Pancreas (tissue), 10 donors: ENCODE measurements at regions not wholly inside any gene's neighbourhood (a gene's known extent, or its start where the extent isn't known, plus 50 kb on each side); places are given as distances from the start of the nearest gene placed in this dataset.
A peak's percentile ranks its signal among the peaks of the same experiment; 100 is the strongest.

Experiments used
- ATAC-seq, 4 donors: fragments of 200-7000 bp; cut with Tn5 transposase; one replicate each; pipeline versions ENCODE4 v1.8.0 to v1.9.1; 2020; ENCODE audit warnings: mild to moderate bottlenecking in 4 of 4, moderate library complexity in 4 of 4
- DNase-seq, 6 donors: peaks; one replicate each; pipeline ENCODE4 v3.0.0-alpha.2; 2020
- FAIRE-seq: peaks from 2 replicates; lab custom pipeline; 2012; peaks lifted over from hg19 to GRCh38; lab: Jason Lieb, UNC
- H3K27ac ChIP-seq, 4 donors: fragments of 200-600 bp; sonication (generic); 1 replicate in 3 of 4; 2 replicates in 1 of 4; pipeline versions ENCODE4 v1.5.0 to v1.8.0; 2020
- H3K27me3 ChIP-seq, 4 donors: fragments of 200-600 bp; one replicate each; pipeline ENCODE4 v1.8.0; 2021
- H3K36me3 ChIP-seq, 3 donors: fragments of 200-600 bp; sonication (generic) in 1 of 3; one replicate each; pipeline versions ENCODE4 v1.5.0 to v1.8.0; 2020 to 2021
- H3K4me1 ChIP-seq, 3 donors: fragments of 200-600 bp; one replicate each; pipeline ENCODE4 v1.8.0; 2021
- H3K4me3 ChIP-seq, 4 donors: fragments of 200-600 bp; sonication (generic) in 2 of 4; one replicate each; pipeline versions ENCODE4 v1.5.0 to v1.8.0; 2020 to 2021
- H3K9me3 ChIP-seq, 4 donors: fragments of 200-600 bp; one replicate each; pipeline ENCODE4 v1.8.0; 2021
- CTCF ChIP-seq, 4 donors: fragments of 200-600 bp; sonication (generic) in 3 of 4; IDR thresholded peaks; one replicate each; pipeline versions ENCODE4 v1.5.0 to v1.8.0; 2021; ENCODE audit warnings: antibody characterized with exemption in 4 of 4
- WGBS, 2 donors: extraction: QIAGEN DNeasy Blood & Tissue Kit; methylation state at CpG; one replicate each; pipeline ENCODE4 v1.1.7; 2013; 5-methylcytosine and 5-hydroxymethylcytosine counted together
- intact Hi-C, 3 donors: fragments of 100-400 bp; cut with DNase I; formaldehyde crosslinking; loops; one replicate each; pipeline versions ENCODE4 v1.11.1 to v1.14.2; 2022
- donor health status: healthy with polysubstance abuse.
- donor health status: DM: no; HTN: no; CAD: no; lungs with moderate emphysema.
- donor health status: DM: no; HTN: no; CAD: no.
- donor health status: control.
- donor health status: control.
- donor health status: Bipolar disorder and iron deficiency.
- donor health status: DM: yes; HTN: yes; CAD: no.
- donor health status: DM: no; HTN: no; CAD: no.
- donor health status: DM: no; HTN: no; CAD: no.
- donor health status: DM: yes; HTN: yes; CAD: no.

GRCh38 chr1:224867715-224868114 lies 61.8 kb upstream of the DNAH14 start:
- Histone ChIP-seq H3K27me3 (no peaks in the 10 kb centered on the region), H3K4me1 (no peaks in the 10 kb centered on the region), H3K36me3 (no peaks in the 10 kb centered on the region), H3K4me3 (no peak overlapping the region), H3K9me3 (no peaks in the 10 kb centered on the region), H3K27ac (no peak overlapping the region)
- no peak for TF ChIP-seq CTCF (IDR thresholded peaks at IDR 0.05)
- no peak for DNase-seq
- no peak for ATAC-seq
- no peak for FAIRE-seq
- intact Hi-C loops, result no loop called here

DNA sequence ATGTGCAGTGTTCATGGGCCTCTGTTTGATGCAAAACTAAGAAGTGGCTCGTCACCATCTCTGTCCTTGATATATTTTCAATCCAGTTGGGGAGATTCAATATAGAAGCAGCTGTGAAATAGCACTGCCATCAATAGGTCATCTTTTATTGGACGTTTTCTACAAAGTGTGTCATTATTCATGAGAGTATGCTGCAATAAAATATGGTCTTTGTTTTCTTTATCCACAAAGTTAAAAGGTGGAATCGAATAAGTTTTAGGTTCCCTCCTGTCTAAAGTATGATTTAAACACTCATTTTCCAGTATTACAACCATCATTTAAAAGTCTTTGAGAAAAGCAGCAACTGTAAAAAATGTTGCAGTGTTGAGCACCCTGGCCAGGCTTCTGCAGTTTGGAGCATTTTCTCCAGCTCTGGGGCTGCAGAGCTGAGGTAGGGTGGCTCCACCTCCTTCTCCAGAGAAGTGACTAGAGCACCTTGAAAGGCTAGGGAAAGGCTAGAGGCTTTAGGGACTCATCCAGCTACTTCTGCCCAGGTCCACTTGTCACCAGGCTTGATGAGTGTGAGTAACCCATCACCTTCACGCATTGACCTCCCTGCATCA lies 56.5 kb upstream of the DNAH14 start:
- DNase-seq (no peak), ATAC-seq (peak; percentile 21 to 73 (median 46)), FAIRE-seq (no peak)
- 45 to 47% methylated on average over 4 of the region's 4 CpGs for WGBS, 2 donors
- H3K27ac ChIP-seq, result peak overlapping the region; percentile 8 to 78 (median 45)
- intact Hi-C loops, result no loop called here
- peaks cover 20 to 25% (median 21%) of the 10 kb centered on the region in 3 donors for H3K4me1 ChIP-seq
- no peak overlapping the region for H3K4me3 ChIP-seq
- no peaks in the 10 kb centered on the region for H3K27me3 ChIP-seq
- H3K36me3 ChIP-seq, result no peaks in the 10 kb centered on the region
- H3K9me3 ChIP-seq, result no peaks in the 10 kb centered on the region
- TF ChIP-seq CTCF (IDR thresholded peaks at IDR 0.05), result no peak

- H3K27ac ChIP-seq, result peak overlapping the region; percentile 8 to 78 (median 45)
- H3K27me3 ChIP-seq, result no peaks in the 10 kb centered on the region
- peak overlapping the region in 2 of 4 donors; percentile 13 to 15 for H3K4me3 ChIP-seq
- ATAC-seq (peak; percentile 83 to 87 (median 86)), DNase-seq (no peak), FAIRE-seq (no peak)
- 7 to 17% methylated on average over 3 of the region's 3 CpGs for WGBS, 2 donors
- no peaks in the 10 kb centered on the region for H3K36me3 ChIP-seq
- no peaks in the 10 kb centered on the region for H3K9me3 ChIP-seq
- no peak for TF ChIP-seq CTCF (IDR thresholded peaks at IDR 0.05)
- H3K4me1 ChIP-seq, result peaks cover 20 to 25% (median 21%) of the 10 kb centered on the region in 3 donors
- intact Hi-C loops, result no loop called here
Observed at GRCh38 chr1:224873434-224874369, 55.8 kb upstream of the DNAH14 start.

DNA sequence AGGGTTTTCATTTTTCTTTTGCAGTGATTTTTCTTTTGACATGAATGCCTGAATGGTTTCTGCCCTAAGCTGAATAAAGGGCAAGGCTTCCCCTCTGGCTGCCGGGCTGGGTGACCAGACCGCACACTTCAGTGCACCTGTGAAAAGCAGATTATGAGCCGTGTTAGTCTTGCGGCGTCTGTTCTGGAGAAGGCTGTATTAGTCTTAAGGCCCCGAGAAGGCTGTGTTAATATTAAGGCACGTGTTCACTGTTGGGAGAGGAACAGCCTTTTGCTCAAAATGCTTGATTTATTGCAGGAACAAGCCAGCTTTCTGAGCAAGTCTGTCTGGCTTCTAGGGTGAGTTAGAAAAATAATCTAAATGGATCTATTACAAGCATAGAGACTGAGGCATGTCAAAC lies 54.7 kb upstream of the DNAH14 start:
- DNase-seq (no peak), ATAC-seq (peak; percentile 52 to 76 (median 68)), FAIRE-seq (no peak)
- Histone ChIP-seq H3K4me3 (no peak overlapping the region), H3K9me3 (no peaks in the 10 kb centered on the region), H3K4me1 (peaks cover 20 to 25% (median 21%) of the 10 kb centered on the region in 3 donors), H3K36me3 (no peaks in the 10 kb centered on the region), H3K27me3 (no peaks in the 10 kb centered on the region), H3K27ac (peak overlapping the region in 3 of 4 donors; percentile 38 to 78 (median 77))
- no peak for TF ChIP-seq CTCF (IDR thresholded peaks at IDR 0.05)
- intact Hi-C loops, result no loop called here
- WGBS, 2 donors, result 7 to 22% methylated on average over 7 of the region's 7 CpGs
